Activated naive CD8-positive, alpha-beta T cell treated with anti-CD3 and anti-CD28 coated beads, Interleukin-2, amount 10 ng/mL, durations not matched to agents 7 days and 5 days (primary cell): ENCODE measurements at regions not wholly inside any gene's neighbourhood (a gene's known extent, or its start where the extent isn't known, plus 50 kb on each side); places are given as distances from the start of the nearest gene placed in this dataset.

Experiments
- ATAC-seq: fragments of 150-1000 bp; cut with Tn5 transposase; one replicate; pipeline ENCODE4 v1.10.0; 2021; ENCODE audit warnings: low read depth, moderate library complexity
- POLR2A ChIA-PET: fragments of 350-600 bp; sonication (Branson Sonifier 250); formaldehyde crosslinking; loops from one replicate; lab custom pipeline; 2021; ENCODE audit warnings: antibody characterized with exemption; lab: Charles Lee
- DNase-seq: peaks from one replicate; pipeline ENCODE4 v3.0.0; 2021
- H3K27ac Mint-ChIP-seq: one replicate; pipeline ENCODE4 v1.8.0; 2022; ENCODE audit warnings: mild to moderate bottlenecking, mixed read lengths
- H3K27me3 Mint-ChIP-seq: one replicate; pipeline ENCODE4 v1.8.0; 2022; ENCODE audit warnings: mild to moderate bottlenecking, moderate library complexity, mixed read lengths
- H3K36me3 Mint-ChIP-seq: one replicate; pipeline ENCODE4 v1.8.0; 2021; ENCODE audit warnings: mild to moderate bottlenecking, mixed read lengths
- H3K4me1 Mint-ChIP-seq: one replicate; pipeline ENCODE4 v1.8.0; 2021; ENCODE audit warnings: mixed read lengths
- H3K4me3 Mint-ChIP-seq: one replicate; pipeline ENCODE4 v1.8.0; 2022; ENCODE audit warnings: mild to moderate bottlenecking, moderate library complexity, mixed read lengths
- H3K9me3 Mint-ChIP-seq: one replicate; pipeline ENCODE4 v1.8.0; 2021; ENCODE audit warnings: mixed read lengths

GRCh38 chr17:13749166-13749890 lies 147.6 kb upstream of the HS3ST3A1 start:
- Mint-ChIP-seq H3K4me1 (no peaks in the 10 kb centered on the region), H3K27ac (no peak overlapping the region), H3K4me3 (no peak overlapping the region), H3K36me3 (no peaks in the 10 kb centered on the region), H3K9me3 (no peaks in the 10 kb centered on the region), H3K27me3 (peaks cover 7% of the 10 kb centered on the region)
- POLR2A ChIA-PET, result no interaction called here
- DNase-seq (no peak), ATAC-seq (no peak)

GRCh38 chr17:13749891-13750235 lies 148.1 kb upstream of the HS3ST3A1 start:
- DNase-seq (no peak), ATAC-seq (no peak)
- POLR2A ChIA-PET, result no interaction called here
- Mint-ChIP-seq H3K4me1 (no peaks in the 10 kb centered on the region), H3K4me3 (no peak overlapping the region), H3K27ac (no peak overlapping the region), H3K9me3 (no peaks in the 10 kb centered on the region), H3K27me3 (peaks cover 7% of the 10 kb centered on the region), H3K36me3 (no peaks in the 10 kb centered on the region)

GRCh38 chr17:13750816-13751793 lies 149.4 kb upstream of the HS3ST3A1 start:
- POLR2A ChIA-PET, result no interaction called here
- no peak for ATAC-seq
- Mint-ChIP-seq H3K36me3 (no peaks in the 10 kb centered on the region), H3K4me1 (no peaks in the 10 kb centered on the region), H3K4me3 (no peak overlapping the region), H3K27ac (no peak overlapping the region), H3K27me3 (peaks cover 3% of the 10 kb centered on the region), H3K9me3 (no peaks in the 10 kb centered on the region)
- no peak for DNase-seq

GRCh38 chr17:13753154-13753553 lies 151.4 kb upstream of the HS3ST3A1 start:
- Mint-ChIP-seq H3K4me3 (no peak overlapping the region), H3K27ac (no peak overlapping the region), H3K36me3 (no peaks in the 10 kb centered on the region), H3K27me3 (peaks cover 3% of the 10 kb centered on the region), H3K4me1 (no peaks in the 10 kb centered on the region), H3K9me3 (no peaks in the 10 kb centered on the region)
- no peak for DNase-seq
- POLR2A ChIA-PET, result no interaction called here
- no peak for ATAC-seq

- no peaks in the 10 kb centered on the region for H3K36me3 Mint-ChIP-seq
- POLR2A ChIA-PET, result no interaction called here
- no peak for ATAC-seq
- no peak for DNase-seq
- H3K4me1 Mint-ChIP-seq, result no peaks in the 10 kb centered on the region
- no peaks in the 10 kb centered on the region for H3K9me3 Mint-ChIP-seq
- no peak overlapping the region for H3K27ac Mint-ChIP-seq
- H3K4me3 Mint-ChIP-seq, result no peak overlapping the region
- H3K27me3 Mint-ChIP-seq, result peaks cover 3% of the 10 kb centered on the region
Measured at GRCh38 chr17:13753771-13754170, 152.0 kb upstream of the HS3ST3A1 start.

- Mint-ChIP-seq H3K27me3 (no peaks in the 10 kb centered on the region), H3K36me3 (no peaks in the 10 kb centered on the region), H3K4me3 (no peak overlapping the region), H3K4me1 (no peaks in the 10 kb centered on the region), H3K9me3 (no peaks in the 10 kb centered on the region), H3K27ac (no peak overlapping the region)
- ATAC-seq, result no peak
- no peak for DNase-seq
- POLR2A ChIA-PET, result no interaction called here
Measured at GRCh38 chr17:13755851-13756250, 154.1 kb upstream of the HS3ST3A1 start.

GRCh38 chr17:13756763-13757162 lies 155.0 kb upstream of the HS3ST3A1 start:
- H3K4me3 Mint-ChIP-seq, result no peak overlapping the region
- no peaks in the 10 kb centered on the region for H3K36me3 Mint-ChIP-seq
- no peak overlapping the region for H3K27ac Mint-ChIP-seq
- DNase-seq (no peak), ATAC-seq (no peak)
- no peaks in the 10 kb centered on the region for H3K27me3 Mint-ChIP-seq
- POLR2A ChIA-PET, result no interaction called here
- no peaks in the 10 kb centered on the region for H3K4me1 Mint-ChIP-seq
- H3K9me3 Mint-ChIP-seq, result no peaks in the 10 kb centered on the region

- ATAC-seq (no peak), DNase-seq (no peak)
- POLR2A ChIA-PET, result no interaction called here
- H3K4me1 Mint-ChIP-seq, result no peaks in the 10 kb centered on the region
- no peak overlapping the region for H3K27ac Mint-ChIP-seq
- no peak overlapping the region for H3K4me3 Mint-ChIP-seq
- no peaks in the 10 kb centered on the region for H3K27me3 Mint-ChIP-seq
- H3K9me3 Mint-ChIP-seq, result no peaks in the 10 kb centered on the region
- no peaks in the 10 kb centered on the region for H3K36me3 Mint-ChIP-seq
Measured at GRCh38 chr17:13757871-13758270, 156.1 kb upstream of the HS3ST3A1 start.

- Mint-ChIP-seq H3K4me3 (no peak overlapping the region), H3K27me3 (no peaks in the 10 kb centered on the region), H3K27ac (no peak overlapping the region), H3K4me1 (no peaks in the 10 kb centered on the region), H3K36me3 (no peaks in the 10 kb centered on the region), H3K9me3 (peaks cover 2% of the 10 kb centered on the region)
- DNase-seq (no peak), ATAC-seq (no peak)
- POLR2A ChIA-PET, result no interaction called here
Measured at GRCh38 chr17:13759518-13760335, 158.0 kb upstream of the HS3ST3A1 start.

- ATAC-seq (no peak), DNase-seq (no peak)
- Mint-ChIP-seq H3K36me3 (no peaks in the 10 kb centered on the region), H3K4me1 (no peaks in the 10 kb centered on the region), H3K27ac (no peak overlapping the region), H3K4me3 (no peak overlapping the region), H3K27me3 (no peaks in the 10 kb centered on the region), H3K9me3 (peaks cover 2% of the 10 kb centered on the region)
- POLR2A ChIA-PET, result no interaction called here
Measured at GRCh38 chr17:13761038-13761603, 159.4 kb upstream of the HS3ST3A1 start.

GRCh38 chr17:13765701-13766100 lies 164.0 kb upstream of the HS3ST3A1 start:
- H3K27me3 Mint-ChIP-seq, result peaks cover 3% of the 10 kb centered on the region
- DNase-seq, result no peak
- H3K36me3 Mint-ChIP-seq, result no peaks in the 10 kb centered on the region
- H3K4me3 Mint-ChIP-seq, result no peak overlapping the region
- POLR2A ChIA-PET, result no interaction called here
- H3K9me3 Mint-ChIP-seq, result peaks cover 12% of the 10 kb centered on the region
- H3K4me1 Mint-ChIP-seq, result no peaks in the 10 kb centered on the region
- no peak overlapping the region for H3K27ac Mint-ChIP-seq
- ATAC-seq, result no peak

GRCh38 chr17:13770702-13771101 lies 169.0 kb upstream of the HS3ST3A1 start:
- DNase-seq, result no peak
- Mint-ChIP-seq H3K27ac (no peak overlapping the region), H3K27me3 (peaks cover 3% of the 10 kb centered on the region), H3K4me1 (no peaks in the 10 kb centered on the region), H3K9me3 (peaks cover 15% of the 10 kb centered on the region), H3K4me3 (no peak overlapping the region), H3K36me3 (peaks cover 2% of the 10 kb centered on the region)
- no peak for ATAC-seq
- POLR2A ChIA-PET, result no interaction called here

GRCh38 chr17:13775450-13775849 lies 173.7 kb upstream of the HS3ST3A1 start:
- H3K9me3 Mint-ChIP-seq, result peaks cover 11% of the 10 kb centered on the region
- no peaks in the 10 kb centered on the region for H3K4me1 Mint-ChIP-seq
- ATAC-seq, result no peak
- no peaks in the 10 kb centered on the region for H3K27me3 Mint-ChIP-seq
- H3K4me3 Mint-ChIP-seq, result no peak overlapping the region
- H3K36me3 Mint-ChIP-seq, result peaks cover 7% of the 10 kb centered on the region
- POLR2A ChIA-PET, result no interaction called here
- DNase-seq, result no peak
- H3K27ac Mint-ChIP-seq, result no peak overlapping the region
